HL-60 (cell line): ENCODE measurements at regions not wholly inside any gene's neighbourhood (a gene's known extent, or its start where the extent isn't known, plus 50 kb on each side); places are given as distances from the start of the nearest gene placed in this dataset.

Experiments used
- POLR2AphosphoS5 ChIP-seq: IDR thresholded peaks from 2 replicates; pipeline ENCODE4 v1.6.1; 2012; ENCODE audit warnings: low read depth
- SPI1 ChIP-seq: IDR thresholded peaks from 2 replicates; pipeline ENCODE4 v1.6.1; 2012; ENCODE audit warnings: low read depth, mild to moderate bottlenecking, borderline replicate concordance
- TF ChIP-seq, protein P1 (sequence below): IDR thresholded peaks from one replicate; pipeline ENCODE4 v1.5.1; 2011; ENCODE audit warnings: low read length, control low read depth, inconsistent platforms; ENCODE audit not compliant: insufficient read depth
- TF ChIP-seq, protein P2 (sequence below): IDR thresholded peaks from 2 replicates; pipeline ENCODE4 v1.6.1; 2012; ENCODE audit warnings: low read depth; ENCODE audit not compliant: insufficient replicate concordance

DNA sequence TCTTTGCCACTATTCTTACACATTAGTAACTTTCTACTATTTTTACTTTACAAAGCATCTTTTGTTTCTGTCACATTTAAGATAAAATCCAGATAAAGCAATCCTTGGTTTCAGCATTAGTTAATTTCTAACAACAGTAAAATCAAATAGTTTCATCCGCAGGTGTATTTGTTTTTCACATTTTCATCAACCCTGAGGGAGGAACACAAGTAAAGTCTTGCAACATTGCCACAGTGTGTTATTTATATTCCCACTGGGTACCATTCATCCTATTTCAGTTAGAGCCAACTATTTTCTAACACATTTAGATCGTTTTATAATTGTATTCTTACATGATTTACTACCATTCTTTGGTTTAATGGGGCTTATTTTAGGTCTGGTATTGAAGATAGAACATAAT is 908.7 kb upstream of the CITED2 start:
- TF ChIP-seq, protein P1, sequence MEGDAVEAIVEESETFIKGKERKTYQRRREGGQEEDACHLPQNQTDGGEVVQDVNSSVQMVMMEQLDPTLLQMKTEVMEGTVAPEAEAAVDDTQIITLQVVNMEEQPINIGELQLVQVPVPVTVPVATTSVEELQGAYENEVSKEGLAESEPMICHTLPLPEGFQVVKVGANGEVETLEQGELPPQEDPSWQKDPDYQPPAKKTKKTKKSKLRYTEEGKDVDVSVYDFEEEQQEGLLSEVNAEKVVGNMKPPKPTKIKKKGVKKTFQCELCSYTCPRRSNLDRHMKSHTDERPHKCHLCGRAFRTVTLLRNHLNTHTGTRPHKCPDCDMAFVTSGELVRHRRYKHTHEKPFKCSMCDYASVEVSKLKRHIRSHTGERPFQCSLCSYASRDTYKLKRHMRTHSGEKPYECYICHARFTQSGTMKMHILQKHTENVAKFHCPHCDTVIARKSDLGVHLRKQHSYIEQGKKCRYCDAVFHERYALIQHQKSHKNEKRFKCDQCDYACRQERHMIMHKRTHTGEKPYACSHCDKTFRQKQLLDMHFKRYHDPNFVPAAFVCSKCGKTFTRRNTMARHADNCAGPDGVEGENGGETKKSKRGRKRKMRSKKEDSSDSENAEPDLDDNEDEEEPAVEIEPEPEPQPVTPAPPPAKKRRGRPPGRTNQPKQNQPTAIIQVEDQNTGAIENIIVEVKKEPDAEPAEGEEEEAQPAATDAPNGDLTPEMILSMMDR = no peak
- TF ChIP-seq, protein P2, sequence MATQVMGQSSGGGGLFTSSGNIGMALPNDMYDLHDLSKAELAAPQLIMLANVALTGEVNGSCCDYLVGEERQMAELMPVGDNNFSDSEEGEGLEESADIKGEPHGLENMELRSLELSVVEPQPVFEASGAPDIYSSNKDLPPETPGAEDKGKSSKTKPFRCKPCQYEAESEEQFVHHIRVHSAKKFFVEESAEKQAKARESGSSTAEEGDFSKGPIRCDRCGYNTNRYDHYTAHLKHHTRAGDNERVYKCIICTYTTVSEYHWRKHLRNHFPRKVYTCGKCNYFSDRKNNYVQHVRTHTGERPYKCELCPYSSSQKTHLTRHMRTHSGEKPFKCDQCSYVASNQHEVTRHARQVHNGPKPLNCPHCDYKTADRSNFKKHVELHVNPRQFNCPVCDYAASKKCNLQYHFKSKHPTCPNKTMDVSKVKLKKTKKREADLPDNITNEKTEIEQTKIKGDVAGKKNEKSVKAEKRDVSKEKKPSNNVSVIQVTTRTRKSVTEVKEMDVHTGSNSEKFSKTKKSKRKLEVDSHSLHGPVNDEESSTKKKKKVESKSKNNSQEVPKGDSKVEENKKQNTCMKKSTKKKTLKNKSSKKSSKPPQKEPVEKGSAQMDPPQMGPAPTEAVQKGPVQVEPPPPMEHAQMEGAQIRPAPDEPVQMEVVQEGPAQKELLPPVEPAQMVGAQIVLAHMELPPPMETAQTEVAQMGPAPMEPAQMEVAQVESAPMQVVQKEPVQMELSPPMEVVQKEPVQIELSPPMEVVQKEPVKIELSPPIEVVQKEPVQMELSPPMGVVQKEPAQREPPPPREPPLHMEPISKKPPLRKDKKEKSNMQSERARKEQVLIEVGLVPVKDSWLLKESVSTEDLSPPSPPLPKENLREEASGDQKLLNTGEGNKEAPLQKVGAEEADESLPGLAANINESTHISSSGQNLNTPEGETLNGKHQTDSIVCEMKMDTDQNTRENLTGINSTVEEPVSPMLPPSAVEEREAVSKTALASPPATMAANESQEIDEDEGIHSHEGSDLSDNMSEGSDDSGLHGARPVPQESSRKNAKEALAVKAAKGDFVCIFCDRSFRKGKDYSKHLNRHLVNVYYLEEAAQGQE = no peak
- TF ChIP-seq POLR2AphosphoS5 (no peak), SPI1 (no peak)
